ENCODE measurements at regions not wholly inside any gene's neighbourhood (a gene's known extent, or its start where the extent isn't known, plus 50 kb on each side); places are given as distances from the start of the nearest gene placed in this dataset.

- Histone ChIP-seq H3K9me3 (ENCODE audit: control insufficient read depth, low read depth, low read length) (no peaks in the 10 kb centered on the region), H2BK15ac (ENCODE audit: low read depth, low read length) (no peak overlapping the region), H3T11ph (ENCODE audit: low read length) (no peak overlapping the region), H2BK12ac (ENCODE audit: insufficient read length, low read depth, low read length) (no peak overlapping the region), H3K18ac (ENCODE audit: insufficient read length, low read depth, low read length) (no peak overlapping the region), H3K4me2 (ENCODE audit: insufficient read depth, insufficient read length, low read length) (no peak overlapping the region), H4K5ac (ENCODE audit: insufficient read length, low read depth, low read length) (no peak overlapping the region), H2BK120ac (ENCODE audit: low read depth, low read length, poor library complexity, severe bottlenecking) (no peak overlapping the region), H4K8ac (replicated peaks; ENCODE audit: insufficient read length, low read depth, low read length) (no peak overlapping the region), H3K23me2 (ENCODE audit: insufficient read length, low read depth, low read length, poor library complexity, severe bottlenecking) (no peaks in the 10 kb centered on the region), H3K79me2 (ENCODE audit: insufficient read depth, low read length) (no peaks in the 10 kb centered on the region), H3K9ac (ENCODE audit: extremely low read depth, insufficient read length, low read length) (no peak overlapping the region), H2BK20ac (ENCODE audit: low read depth, low read length, poor library complexity, severe bottlenecking) (no peak overlapping the region), H3K79me1 (ENCODE audit: insufficient read depth, low read depth, low read length, poor library complexity, severe bottlenecking) (no peaks in the 10 kb centered on the region), H2AFZ (ENCODE audit: low read length) (no peak overlapping the region), H3K56ac (ENCODE audit: insufficient read length, low read depth, low read length) (no peak overlapping the region), H2BK5ac (ENCODE audit: insufficient read length, low read length) (no peak overlapping the region), H3K27ac (ENCODE audit: insufficient read length, low read depth, low read length) (no peak overlapping the region), H3K23ac (ENCODE audit: insufficient read length, low read depth, low read length) (no peak overlapping the region), H2AK5ac (ENCODE audit: insufficient read length, low read length) (no peak overlapping the region), H3K27me3 (ENCODE audit: insufficient read depth, low read length) (no peaks in the 10 kb centered on the region), H3K4ac (ENCODE audit: low read depth, low read length) (no peak overlapping the region), H4K91ac (ENCODE audit: insufficient read length, low read depth, low read length) (no peak overlapping the region), H4K20me1 (ENCODE audit: control insufficient read depth, insufficient read depth, insufficient read length) (no peaks in the 10 kb centered on the region), H3K4me1 (ENCODE audit: insufficient read depth, low read length) (no peaks in the 10 kb centered on the region), H3K14ac (ENCODE audit: insufficient read depth, low read length) (no peak overlapping the region)
- Mint-ChIP-seq H3K27ac (no peak overlapping the region; a peak in 1 of 7 replicates), H3K9me3 (peaks cover 3 to 8% of the 10 kb centered on the region in 2 experiments; a peak in 4 of 5 replicates), H3K4me3 (no peak overlapping the region), H3K36me3 (ENCODE audit: insufficient read depth in 1 of 3, low read depth in 3 of 3) (0 out of 7 replicates have a peak, but pooled peaks cover 0 to 4% (median 1%) of the 10 kb centered on the region in 3 experiments), H3K27me3 (ENCODE audit: low read depth) (peaks cover 22% of the 10 kb centered on the region), H3K4me1 (peaks cover 11 to 15% of the 10 kb centered on the region in 2 experiments)
- TF ChIP-seq CTCF (conservative IDR thresholded peaks at IDR 0.05), result no peak
- DNase-seq, result no peak
Measured at GRCh38 chr22:26115266-26115665, 54.0 kb upstream of the SEZ6L start.

Data from H9 (cell line).